ENCODE measurements at regions not wholly inside any gene's neighbourhood (a gene's known extent, or its start where the extent isn't known, plus 50 kb on each side); places are given as distances from the start of the nearest gene placed in this dataset.

- Histone ChIP-seq H2AFZ (ENCODE audit: low read depth, low read length) (no peak overlapping the region), H4K20me1 (ENCODE audit: insufficient read depth, low read length) (no peaks in the 10 kb centered on the region), H3K27ac (ENCODE audit: low read length) (no peak overlapping the region), H3K4me3 (ENCODE audit: low read length) (no peak overlapping the region), H3K9ac (ENCODE audit: low read length) (no peak overlapping the region), H3K9me3 (ENCODE audit: insufficient read depth, low read length) (no peaks in the 10 kb centered on the region), H3K79me2 (ENCODE audit: low read length) (no peaks in the 10 kb centered on the region), H3K27me3 (ENCODE audit: low read depth, low read length) (no peaks in the 10 kb centered on the region), H3K4me1 (ENCODE audit: low read length) (no peaks in the 10 kb centered on the region), H3K4me2 (ENCODE audit: low read length) (no peak overlapping the region), H3K36me3 (replicated peaks; ENCODE audit: low read depth, low read length) (no peaks in the 10 kb centered on the region)
- TF ChIP-seq CTCF (IDR thresholded peaks at IDR 0.05; ENCODE audit: low read depth, low read length) (no peak), EZH2phosphoT487 (IDR thresholded peaks at IDR 0.05; ENCODE audit: low read depth) (no peak)
These were observed 63.8 kb upstream of the TOM1L1 start for GRCh38 chr17:54836723-54837462.

GRCh38 chr17:54838651-54839421, 61.8 kb upstream of the TOM1L1 start:
- Histone ChIP-seq H3K4me3 (ENCODE audit: low read length) (no peak overlapping the region), H3K9ac (ENCODE audit: low read length) (no peak overlapping the region), H3K36me3 (replicated peaks; ENCODE audit: low read depth, low read length) (no peaks in the 10 kb centered on the region), H3K9me3 (ENCODE audit: insufficient read depth, low read length) (no peaks in the 10 kb centered on the region), H4K20me1 (ENCODE audit: insufficient read depth, low read length) (no peaks in the 10 kb centered on the region), H3K27me3 (ENCODE audit: low read depth, low read length) (no peaks in the 10 kb centered on the region), H3K27ac (ENCODE audit: low read length) (no peak overlapping the region), H3K4me2 (ENCODE audit: low read length) (no peak overlapping the region), H3K79me2 (ENCODE audit: low read length) (no peaks in the 10 kb centered on the region), H2AFZ (ENCODE audit: low read depth, low read length) (no peak overlapping the region), H3K4me1 (ENCODE audit: low read length) (no peaks in the 10 kb centered on the region)
- TF ChIP-seq EZH2phosphoT487 (IDR thresholded peaks at IDR 0.05; ENCODE audit: low read depth) (no peak), CTCF (IDR thresholded peaks at IDR 0.05; ENCODE audit: low read depth, low read length) (no peak)

GRCh38 chr17:54839447-54839846, 61.2 kb upstream of the TOM1L1 start:
- Histone ChIP-seq H2AFZ (ENCODE audit: low read depth, low read length) (no peak overlapping the region), H3K36me3 (replicated peaks; ENCODE audit: low read depth, low read length) (no peaks in the 10 kb centered on the region), H3K4me1 (ENCODE audit: low read length) (no peaks in the 10 kb centered on the region), H3K79me2 (ENCODE audit: low read length) (no peaks in the 10 kb centered on the region), H3K9ac (ENCODE audit: low read length) (no peak overlapping the region), H3K4me3 (ENCODE audit: low read length) (no peak overlapping the region), H4K20me1 (ENCODE audit: insufficient read depth, low read length) (no peaks in the 10 kb centered on the region), H3K27ac (ENCODE audit: low read length) (no peak overlapping the region), H3K27me3 (ENCODE audit: low read depth, low read length) (no peaks in the 10 kb centered on the region), H3K9me3 (ENCODE audit: insufficient read depth, low read length) (no peaks in the 10 kb centered on the region), H3K4me2 (ENCODE audit: low read length) (no peak overlapping the region)
- no peak for TF ChIP-seq CTCF (IDR thresholded peaks at IDR 0.05; ENCODE audit: low read depth, low read length)
- TF ChIP-seq EZH2phosphoT487 (IDR thresholded peaks at IDR 0.05; ENCODE audit: low read depth): no peak

GRCh38 chr17:54840885-54841591, 59.6 kb upstream of the TOM1L1 start:
- TF ChIP-seq EZH2phosphoT487 (IDR thresholded peaks at IDR 0.05; ENCODE audit: low read depth) (no peak), CTCF (IDR thresholded peaks at IDR 0.05; ENCODE audit: low read depth, low read length) (no peak)
- H3K27me3 ChIP-seq (ENCODE audit: low read depth, low read length): no peaks in the 10 kb centered on the region
- no peaks in the 10 kb centered on the region for H3K79me2 ChIP-seq (ENCODE audit: low read length)

More at GRCh38 chr17:54840885-54841591, 59.6 kb upstream of the TOM1L1 start:
- Histone ChIP-seq H3K36me3 (replicated peaks; ENCODE audit: low read depth, low read length) (no peaks in the 10 kb centered on the region), H3K9me3 (ENCODE audit: insufficient read depth, low read length) (no peaks in the 10 kb centered on the region), H3K4me1 (ENCODE audit: low read length) (no peaks in the 10 kb centered on the region), H3K27ac (ENCODE audit: low read length) (no peak overlapping the region), H3K9ac (ENCODE audit: low read length) (no peak overlapping the region), H4K20me1 (ENCODE audit: insufficient read depth, low read length) (no peaks in the 10 kb centered on the region), H3K4me2 (ENCODE audit: low read length) (no peak overlapping the region), H2AFZ (ENCODE audit: low read depth, low read length) (no peak overlapping the region), H3K4me3 (ENCODE audit: low read length) (no peak overlapping the region)

Data from OCI-LY3 (cell line).